ENCODE measurements at regions not wholly inside any gene's neighbourhood (a gene's known extent, or its start where the extent isn't known, plus 50 kb on each side); places are given as distances from the start of the nearest gene placed in this dataset.

DNA sequence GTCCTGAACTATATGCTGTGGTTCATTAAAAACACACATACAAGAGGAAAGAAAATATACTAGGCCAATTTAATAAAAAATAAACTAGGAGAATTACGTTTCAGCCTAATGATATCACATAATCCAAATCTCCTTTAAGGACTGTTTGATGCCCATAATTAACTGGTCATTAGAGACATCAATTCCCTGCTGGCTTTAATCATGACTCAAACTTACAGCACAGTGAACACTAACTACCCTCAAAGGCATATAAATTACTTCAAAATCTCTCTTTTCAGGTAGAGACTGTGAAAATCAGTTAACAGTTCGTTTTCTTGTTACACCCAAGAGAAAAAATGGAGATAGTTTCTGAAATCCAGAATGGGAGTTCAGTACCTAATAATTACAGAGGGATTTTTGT, 567.4 kb downstream of the CBLN2 start:
- no peak for TF ChIP-seq POLR2AphosphoS5 (IDR thresholded peaks at IDR 0.05)
- TF ChIP-seq, protein P1, sequence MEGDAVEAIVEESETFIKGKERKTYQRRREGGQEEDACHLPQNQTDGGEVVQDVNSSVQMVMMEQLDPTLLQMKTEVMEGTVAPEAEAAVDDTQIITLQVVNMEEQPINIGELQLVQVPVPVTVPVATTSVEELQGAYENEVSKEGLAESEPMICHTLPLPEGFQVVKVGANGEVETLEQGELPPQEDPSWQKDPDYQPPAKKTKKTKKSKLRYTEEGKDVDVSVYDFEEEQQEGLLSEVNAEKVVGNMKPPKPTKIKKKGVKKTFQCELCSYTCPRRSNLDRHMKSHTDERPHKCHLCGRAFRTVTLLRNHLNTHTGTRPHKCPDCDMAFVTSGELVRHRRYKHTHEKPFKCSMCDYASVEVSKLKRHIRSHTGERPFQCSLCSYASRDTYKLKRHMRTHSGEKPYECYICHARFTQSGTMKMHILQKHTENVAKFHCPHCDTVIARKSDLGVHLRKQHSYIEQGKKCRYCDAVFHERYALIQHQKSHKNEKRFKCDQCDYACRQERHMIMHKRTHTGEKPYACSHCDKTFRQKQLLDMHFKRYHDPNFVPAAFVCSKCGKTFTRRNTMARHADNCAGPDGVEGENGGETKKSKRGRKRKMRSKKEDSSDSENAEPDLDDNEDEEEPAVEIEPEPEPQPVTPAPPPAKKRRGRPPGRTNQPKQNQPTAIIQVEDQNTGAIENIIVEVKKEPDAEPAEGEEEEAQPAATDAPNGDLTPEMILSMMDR (IDR thresholded peaks at IDR 0.05): no peak
